ENCODE measurements at regions not wholly inside any gene's neighbourhood (a gene's known extent, or its start where the extent isn't known, plus 50 kb on each side); places are given as distances from the start of the nearest gene placed in this dataset.

DNA sequence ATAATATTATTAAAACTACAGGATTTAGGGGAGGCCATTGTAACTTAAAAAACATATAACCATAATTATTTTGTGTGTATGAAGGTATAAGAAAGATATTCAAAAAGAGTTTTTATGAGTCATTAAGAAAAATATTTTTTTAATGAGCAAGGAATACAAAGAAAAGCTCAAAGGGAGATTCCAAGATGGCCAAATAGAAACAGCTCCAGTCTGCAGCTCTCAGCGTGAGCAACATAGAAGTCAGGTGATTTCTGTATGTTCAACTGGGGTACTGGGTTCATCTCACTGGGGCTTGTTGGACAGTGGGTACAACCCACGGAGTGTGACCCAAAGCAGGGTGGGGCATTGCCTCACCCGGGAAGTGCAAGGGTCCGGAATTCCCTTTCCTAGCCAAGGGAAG, 336.1 kb downstream of the TBL1XR1 start:
- Histone ChIP-seq H3K4me1 (ENCODE audit: low read depth) (no peaks in the 10 kb centered on the region), H3K4me3 (no peak overlapping the region), H3K9me3 (no peaks in the 10 kb centered on the region), H3K36me3 (ENCODE audit: low read depth) (no peaks in the 10 kb centered on the region)
- no peak for ATAC-seq
- intact Hi-C loops (cut with DNase I, micrococcal nuclease) = no loop called here
- no peak for DNase-seq
- TF ChIP-seq CTCF (IDR thresholded peaks at IDR 0.05) = no peak

- H3K36me3 ChIP-seq (ENCODE audit: low read depth) = no peaks in the 10 kb centered on the region
- no peaks in the 10 kb centered on the region for H3K4me1 ChIP-seq (ENCODE audit: low read depth)
- intact Hi-C loops (cut with DNase I, micrococcal nuclease) = no loop called here
- no peak overlapping the region for H3K4me3 ChIP-seq
- no peaks in the 10 kb centered on the region for H3K9me3 ChIP-seq
- no peak for ATAC-seq
- TF ChIP-seq CTCF (IDR thresholded peaks at IDR 0.05) = no peak
- no peak for DNase-seq
Observed at GRCh38 chr3:176856721-176857120, 340.6 kb downstream of the TBL1XR1 start.

- no peak overlapping the region for H3K4me3 ChIP-seq
- H3K4me1 ChIP-seq (ENCODE audit: low read depth) = no peaks in the 10 kb centered on the region
- DNase-seq (peak in 1 of 3 donors; percentile 21), ATAC-seq (peak; percentile 82)
- TF ChIP-seq CTCF (IDR thresholded peaks at IDR 0.05) = no peak
- H3K36me3 ChIP-seq (ENCODE audit: low read depth) = no peaks in the 10 kb centered on the region
- H3K9me3 ChIP-seq = no peaks in the 10 kb centered on the region
- intact Hi-C loops (cut with DNase I, micrococcal nuclease) = no loop called here
Observed at GRCh38 chr3:176855901-176856486, 341.3 kb downstream of the TBL1XR1 start.

GRCh38 chr3:176855213-176855612, 342.1 kb downstream of the TBL1XR1 start:
- ATAC-seq = no peak
- intact Hi-C loops (cut with DNase I, micrococcal nuclease) = no loop called here
- no peak for TF ChIP-seq CTCF (IDR thresholded peaks at IDR 0.05)

GRCh38 chr3:176850498-176850897, 346.8 kb downstream of the TBL1XR1 start:
- Histone ChIP-seq H3K4me3 (no peak overlapping the region), H3K9me3 (no peaks in the 10 kb centered on the region), H3K4me1 (ENCODE audit: low read depth) (no peaks in the 10 kb centered on the region), H3K36me3 (ENCODE audit: low read depth) (no peaks in the 10 kb centered on the region)
- intact Hi-C loops (cut with DNase I, micrococcal nuclease) = no loop called here
- TF ChIP-seq CTCF (IDR thresholded peaks at IDR 0.05) = no peak
- ATAC-seq (no peak), DNase-seq (no peak)

More at GRCh38 chr3:176855213-176855612, 342.1 kb downstream of the TBL1XR1 start:
- Histone ChIP-seq H3K4me3 (no peak overlapping the region), H3K4me1 (ENCODE audit: low read depth) (no peaks in the 10 kb centered on the region), H3K36me3 (ENCODE audit: low read depth) (no peaks in the 10 kb centered on the region), H3K9me3 (no peaks in the 10 kb centered on the region)
- no peak for DNase-seq

Measured in mucosa of descending colon (tissue), 3 donors.